HG03439 (cell line): ENCODE measurements at regions not wholly inside any gene's neighbourhood (a gene's known extent, or its start where the extent isn't known, plus 50 kb on each side); places are given as distances from the start of the nearest gene placed in this dataset.
"Not testable (repeated sequence)": the region's sequence is repeated elsewhere in the genome, so short reads cannot be mapped to it uniquely, and the experiment has no call there.

Experiments
- ATAC-seq: cut with Tn5 transposase; IDR thresholded peaks from one replicate; pipeline ENCODE4 v1.9.1; 2021; ENCODE audit warnings: mild to moderate bottlenecking, moderate library complexity; ENCODE audit not compliant: unreplicated experiment

- ATAC-seq: not testable (repeated sequence)
These were observed 243.3 kb downstream of the TTC6 start for GRCh38 chr14:37838778-37839177.

GRCh38 chr14:37841039-37841438 is 245.6 kb downstream of the TTC6 start:
- ATAC-seq: not testable (repeated sequence)

- no peak for ATAC-seq
These were observed 246.7 kb downstream of the TTC6 start for GRCh38 chr14:37842106-37842505.

- ATAC-seq: no peak
These were observed 248.7 kb downstream of the TTC6 start for GRCh38 chr14:37843954-37844607.

DNA sequence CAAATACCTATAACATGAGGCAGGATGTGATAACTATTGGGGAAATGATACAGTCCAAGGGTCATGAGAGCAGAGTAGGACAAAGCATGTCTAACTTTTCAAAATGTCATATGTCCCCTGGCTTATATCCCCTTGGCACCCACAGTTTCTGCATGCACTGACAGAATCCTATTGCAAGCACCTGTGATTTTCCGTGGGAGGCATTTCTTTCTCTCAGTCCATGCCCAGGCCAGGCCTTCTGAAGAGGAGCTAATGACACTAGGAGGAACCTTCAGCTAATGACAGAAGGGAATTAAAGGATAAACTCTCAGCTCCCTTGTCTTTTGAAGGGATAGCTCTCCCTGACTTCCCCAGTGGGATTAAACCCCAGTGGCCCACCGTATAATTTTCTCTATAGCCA is 249.2 kb downstream of the TTC6 start:
- ATAC-seq: no peak

DNA sequence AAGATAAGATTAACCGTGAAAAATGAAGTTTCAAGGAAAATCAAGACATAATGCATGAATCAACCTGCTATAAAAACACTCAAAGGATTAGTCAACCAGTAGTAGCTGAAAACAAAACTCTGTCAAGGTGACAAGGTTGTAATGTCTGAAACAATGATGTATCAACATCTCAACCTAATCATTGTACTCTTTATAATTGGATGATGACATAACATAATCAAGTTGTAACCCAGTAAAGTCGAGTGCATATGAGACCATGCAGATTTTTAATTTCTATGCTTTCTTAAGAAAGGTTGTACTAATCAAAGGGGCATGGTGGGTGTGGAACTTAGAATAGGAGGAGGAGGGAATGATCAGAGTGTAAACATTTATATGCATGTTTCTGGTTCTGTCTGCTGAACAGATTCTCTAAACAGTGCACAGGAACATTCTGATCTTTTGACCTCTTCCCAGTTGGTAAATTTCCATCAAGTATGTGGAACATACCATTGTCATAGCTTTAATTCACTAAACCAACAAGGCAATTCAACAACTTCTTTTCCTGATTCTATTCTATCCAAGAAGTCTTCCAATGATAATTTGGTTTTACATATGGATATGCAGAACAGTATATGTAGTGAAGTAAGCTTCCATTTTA is 253.7 kb downstream of the TTC6 start:
- no peak for ATAC-seq

DNA sequence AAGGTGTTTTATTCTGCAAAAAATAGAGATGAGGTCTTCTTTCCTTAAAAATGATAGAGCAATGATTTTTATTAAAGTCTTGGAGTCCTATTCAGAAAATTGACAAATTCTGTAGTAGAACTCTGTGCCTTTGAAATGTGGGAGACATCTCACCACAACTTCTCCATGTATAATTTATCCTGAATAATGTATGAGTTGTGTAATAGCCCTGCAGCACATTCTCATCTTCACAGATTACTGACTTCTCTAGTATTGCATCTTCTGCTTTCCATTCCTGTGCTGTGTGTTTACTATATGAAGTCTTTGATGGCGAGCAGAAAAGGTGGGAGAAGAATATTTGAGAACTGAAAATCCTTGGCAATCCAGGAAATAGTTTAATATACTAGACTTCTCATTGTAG is 255.6 kb downstream of the TTC6 start:
- ATAC-seq: no peak

DNA sequence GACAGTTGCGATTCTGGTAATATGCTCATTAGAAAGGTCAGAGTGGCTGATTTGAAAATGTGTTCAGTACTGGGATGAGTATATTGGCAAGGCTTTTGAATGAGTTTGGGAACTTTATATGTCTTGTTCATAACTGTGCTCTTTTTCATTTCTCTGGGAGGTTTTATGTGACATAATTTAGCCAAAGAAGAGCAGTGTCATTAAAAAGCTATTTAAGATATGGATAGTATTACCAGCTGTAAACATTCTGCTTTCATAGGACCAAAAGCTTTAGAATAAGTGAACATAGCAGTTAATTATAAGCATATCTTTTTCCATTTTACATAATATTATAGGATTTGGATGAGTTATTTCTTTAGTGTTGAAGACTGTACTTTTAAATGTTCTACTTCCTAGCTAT is 260.4 kb downstream of the TTC6 start:
- no peak for ATAC-seq

GRCh38 chr14:37857774-37858266 is 262.4 kb downstream of the TTC6 start:
- no peak for ATAC-seq

- no peak for ATAC-seq
These were observed 263.3 kb downstream of the TTC6 start for GRCh38 chr14:37858733-37859132.

GRCh38 chr14:37859177-37859576 is 263.7 kb downstream of the TTC6 start:
- ATAC-seq: no peak

GRCh38 chr14:37862263-37862662 is 266.8 kb downstream of the TTC6 start:
- ATAC-seq: no peak

- ATAC-seq: no peak
These were observed 268.7 kb downstream of the TTC6 start for GRCh38 chr14:37864128-37864527.

DNA sequence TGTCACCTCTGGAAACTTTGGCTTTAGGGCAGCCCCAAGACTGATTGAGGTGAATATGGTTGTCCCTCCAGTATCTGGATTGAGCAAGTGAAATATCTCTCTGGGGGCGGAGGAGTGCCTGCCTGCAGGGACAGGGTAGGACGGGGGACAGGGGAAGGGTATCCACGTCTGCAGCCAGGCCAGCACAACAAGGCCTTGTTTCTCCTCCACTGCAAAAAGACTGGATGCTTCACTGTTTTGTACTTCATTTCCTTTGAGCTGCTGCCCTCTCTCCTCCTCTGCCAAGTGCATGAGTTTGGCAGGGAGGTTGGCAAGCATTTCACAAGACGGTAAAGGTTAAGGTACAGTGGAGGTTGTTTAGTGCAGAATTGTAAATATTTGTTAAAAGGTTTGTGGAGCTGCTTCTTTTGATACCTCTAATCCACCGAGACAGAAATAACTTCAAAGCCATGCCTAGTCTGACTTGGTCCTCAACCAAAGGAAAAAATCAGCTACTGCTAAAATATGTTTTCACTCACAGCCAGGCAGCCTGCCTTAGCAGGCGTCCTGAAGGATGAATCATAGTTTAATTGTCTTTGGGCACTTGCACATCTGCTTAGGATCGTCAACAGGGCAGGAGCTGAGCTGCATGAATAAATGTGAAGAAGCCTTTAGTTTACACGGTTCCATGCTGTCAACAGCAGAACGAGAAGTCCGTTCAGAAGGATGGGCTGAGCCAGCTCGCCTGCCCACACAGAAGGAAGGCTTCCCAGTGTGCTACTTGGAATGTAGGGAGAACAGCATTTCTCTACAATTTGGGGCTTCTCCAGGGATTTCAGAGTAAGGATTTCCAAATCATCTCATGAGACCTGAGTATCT is 269.7 kb downstream of the TTC6 start:
- ATAC-seq: no peak

- no peak for ATAC-seq
These were observed 270.5 kb downstream of the TTC6 start for GRCh38 chr14:37865719-37866549.

DNA sequence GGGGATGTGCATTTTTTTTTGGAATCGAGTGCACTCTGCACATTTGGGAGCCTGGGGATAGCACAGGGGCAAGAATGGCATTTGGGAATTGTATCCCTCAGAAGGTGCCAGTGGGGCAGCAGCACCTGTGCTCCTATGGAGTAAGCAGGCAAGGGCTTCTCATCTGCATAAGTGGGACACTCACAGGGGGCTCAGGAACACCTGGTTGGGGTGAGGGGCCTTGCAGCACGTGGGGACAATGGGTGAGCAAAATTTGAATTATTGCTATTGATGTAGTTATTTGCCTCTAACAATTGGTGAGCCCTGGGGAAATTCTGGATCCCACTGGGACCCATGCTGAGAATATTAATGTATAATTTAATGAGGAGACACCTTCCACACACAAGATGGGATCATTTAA is 274.2 kb downstream of the TTC6 start:
- ATAC-seq: no peak

DNA sequence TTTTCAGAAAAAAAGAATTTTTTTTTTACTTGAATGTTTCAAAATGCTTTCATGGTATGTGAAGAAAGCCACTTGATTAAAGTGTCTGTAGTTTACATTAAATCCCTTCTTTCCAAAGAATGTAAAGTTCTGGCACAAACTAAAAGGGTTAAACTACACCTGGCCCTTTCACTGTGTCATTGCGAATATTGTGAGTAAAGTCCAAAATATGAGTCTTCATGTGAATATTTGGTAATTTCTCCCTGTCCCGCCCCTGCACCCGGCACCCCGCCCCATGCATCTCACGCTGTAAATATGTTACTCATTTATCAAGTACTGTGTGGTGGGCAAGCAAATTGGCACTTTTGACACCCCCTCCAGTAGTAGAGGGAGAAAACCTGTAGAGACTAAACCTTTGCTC is 274.7 kb downstream of the TTC6 start:
- no peak for ATAC-seq

GRCh38 chr14:37870632-37871346 is 275.4 kb downstream of the TTC6 start:
- no peak for ATAC-seq

GRCh38 chr14:37874065-37874428 is 278.6 kb downstream of the TTC6 start:
- ATAC-seq: not testable (repeated sequence)

DNA sequence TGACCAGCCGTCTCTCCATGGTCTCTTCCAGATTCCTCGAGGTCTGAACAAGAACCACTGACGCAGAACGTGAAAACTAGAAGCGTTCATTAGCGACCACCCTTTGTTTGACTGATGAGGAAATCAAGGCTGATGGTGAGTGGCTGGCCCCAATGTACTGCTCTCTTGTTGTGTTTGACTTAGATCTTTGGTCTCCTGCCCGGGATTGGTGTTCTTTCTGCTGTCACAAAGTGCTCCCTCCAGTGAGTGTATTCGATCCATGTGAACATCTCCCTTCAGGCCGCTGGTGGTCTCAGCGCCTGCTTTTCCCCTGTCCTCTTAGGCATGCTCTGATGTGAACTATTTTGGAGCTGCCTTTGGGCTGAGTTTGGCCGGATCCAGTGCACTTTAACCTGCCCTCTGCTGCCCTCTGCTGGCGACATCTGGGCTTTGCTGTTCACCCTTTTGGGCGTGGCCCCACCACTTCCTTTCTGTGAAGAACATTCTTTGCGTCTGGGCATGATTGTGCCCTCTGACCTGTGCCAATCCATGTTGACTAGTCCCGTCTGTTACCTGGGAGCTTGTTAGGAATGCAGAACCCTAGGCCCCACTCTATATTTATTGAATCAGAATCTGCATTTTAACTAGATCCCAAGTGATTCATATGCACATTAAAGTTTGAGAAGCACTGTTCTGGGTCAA is 279.1 kb downstream of the TTC6 start:
- peak; percentile 96 for ATAC-seq
